Panc1 (cell line): ENCODE measurements at regions not wholly inside any gene's neighbourhood (a gene's known extent, or its start where the extent isn't known, plus 50 kb on each side); places are given as distances from the start of the nearest gene placed in this dataset.

ENCODE experiments used
- ATAC-seq: fragments of 200-7000 bp; cut with Tn5 transposase; 2 replicates; pipeline ENCODE4 v1.9.1; 2020; ENCODE audit warnings: mild to moderate bottlenecking, moderate library complexity
- BruUV-seq: library from RNA; stranded (reverse); fragments of 400-500 nt; replicated peaks from 2 replicates; lab custom pipeline; 2021; lab: Mats Ljungman, UMichigan
- CTCF ChIA-PET: fragments of 300-600 bp; sonication (Branson Sonifier 250); formaldehyde crosslinking; loops from one replicate; lab custom pipeline; 2022; ENCODE audit warnings: antibody characterized with exemption; lab: Charles Lee
- POLR2A ChIA-PET: fragments of 300-600 bp; sonication (Branson Sonifier 250); formaldehyde crosslinking; loops from one replicate; lab custom pipeline; 2022; ENCODE audit warnings: antibody characterized with exemption; lab: Charles Lee
- DNase-seq: peaks from one replicate; pipeline ENCODE4 v3.0.0-alpha.2; 2010; ENCODE audit warnings: low read depth, low spot score
- H3K27ac ChIP-seq: 2 replicates; pipeline ENCODE4 v1.5.1; 2011; ENCODE audit warnings: mild to moderate bottlenecking, low read length, inconsistent platforms
- H3K27me3 ChIP-seq: fragments of 200-500 bp; sonication (Bioruptor generic); 2 replicates; pipeline ENCODE4 v1.6.0; 2014; ENCODE audit warnings: low read length, inconsistent platforms; ENCODE audit not compliant: control insufficient read depth, insufficient read depth
- H3K36me3 ChIP-seq: fragments of 200-500 bp; sonication (Bioruptor generic); 2 replicates; pipeline ENCODE4 v1.5.1; 2014; ENCODE audit warnings: inconsistent platforms, mild to moderate bottlenecking, low read length, moderate library complexity; ENCODE audit not compliant: control insufficient read depth, insufficient read depth
- H3K4me1 ChIP-seq: 2 replicates; pipeline ENCODE4 v1.5.1; 2011; ENCODE audit warnings: inconsistent platforms, mild to moderate bottlenecking, low read length, moderate library complexity; ENCODE audit not compliant: control insufficient read depth, insufficient read depth
- H3K4me3 ChIP-seq, 2 experiments: 2 replicates each; pipeline ENCODE4 v1.5.1; 2011 to 2012; ENCODE audit warnings: low read depth in 2 of 2, low read length in 2 of 2, mild to moderate bottlenecking in 2 of 2, inconsistent platforms in 1 of 2, moderate library complexity in 1 of 2
- H3K9me3 ChIP-seq: fragments of 200-500 bp; sonication (Bioruptor generic); 2 replicates; pipeline ENCODE4 v1.5.1; 2014; ENCODE audit warnings: low read depth, mild to moderate bottlenecking, inconsistent platforms, low read length, moderate library complexity; ENCODE audit not compliant: control insufficient read depth, insufficient read depth
- POLR2AphosphoS5 ChIP-seq: IDR thresholded peaks from 2 replicates; pipeline ENCODE4 v1.6.1; 2012; ENCODE audit warnings: mild to moderate bottlenecking, low read depth, low read length, moderate library complexity
- SIN3A ChIP-seq: IDR thresholded peaks from 2 replicates; pipeline ENCODE4 v1.6.1; 2012; ENCODE audit warnings: low read depth, mild to moderate bottlenecking, low read length, moderate library complexity, borderline replicate concordance; ENCODE audit not compliant: insufficient read depth
- TCF7L2 ChIP-seq: IDR thresholded peaks from 2 replicates; pipeline ENCODE4 v1.6.1; 2011; ENCODE audit warnings: mild to moderate bottlenecking, low read depth, low read length, inconsistent platforms
- in situ Hi-C: cut with HindIII; loops from 2 replicates; pipeline ENCODE4 v1.10.0; 2016; ENCODE audit warnings: low sequenced_read_pairs, low pct_unique_long_range_greater_than_20kb
- intact Hi-C: fragments of 100-400 bp; cut with micrococcal nuclease; formaldehyde crosslinking; loops from one replicate; pipeline ENCODE4 v1.10.0; 2022; ENCODE audit not compliant: unreplicated experiment
- TF ChIP-seq, protein P1 (sequence below): fragments of 450-650 bp; IDR thresholded peaks from 2 replicates; pipeline ENCODE4 v1.5.1; 2017; ENCODE audit warnings: mild to moderate bottlenecking
- TF ChIP-seq, protein P2 (sequence below), 2 experiments: IDR thresholded peaks; 2 replicates each; pipeline ENCODE4 v1.6.1; 2011 to 2012; ENCODE audit warnings: low read depth in 2 of 2, control low read depth in 1 of 2, low read length in 1 of 2, mild to moderate bottlenecking in 1 of 2, moderate library complexity in 1 of 2; ENCODE audit not compliant: insufficient read depth in 1 of 2

GRCh38 chr7:92976931-92977330 lies 140.6 kb upstream of the CDK6 start:
- POLR2A ChIA-PET, result no interaction called here
- TF ChIP-seq POLR2AphosphoS5 (no peak), TCF7L2 (no peak), SIN3A (no peak)
- TF ChIP-seq, protein P1, sequence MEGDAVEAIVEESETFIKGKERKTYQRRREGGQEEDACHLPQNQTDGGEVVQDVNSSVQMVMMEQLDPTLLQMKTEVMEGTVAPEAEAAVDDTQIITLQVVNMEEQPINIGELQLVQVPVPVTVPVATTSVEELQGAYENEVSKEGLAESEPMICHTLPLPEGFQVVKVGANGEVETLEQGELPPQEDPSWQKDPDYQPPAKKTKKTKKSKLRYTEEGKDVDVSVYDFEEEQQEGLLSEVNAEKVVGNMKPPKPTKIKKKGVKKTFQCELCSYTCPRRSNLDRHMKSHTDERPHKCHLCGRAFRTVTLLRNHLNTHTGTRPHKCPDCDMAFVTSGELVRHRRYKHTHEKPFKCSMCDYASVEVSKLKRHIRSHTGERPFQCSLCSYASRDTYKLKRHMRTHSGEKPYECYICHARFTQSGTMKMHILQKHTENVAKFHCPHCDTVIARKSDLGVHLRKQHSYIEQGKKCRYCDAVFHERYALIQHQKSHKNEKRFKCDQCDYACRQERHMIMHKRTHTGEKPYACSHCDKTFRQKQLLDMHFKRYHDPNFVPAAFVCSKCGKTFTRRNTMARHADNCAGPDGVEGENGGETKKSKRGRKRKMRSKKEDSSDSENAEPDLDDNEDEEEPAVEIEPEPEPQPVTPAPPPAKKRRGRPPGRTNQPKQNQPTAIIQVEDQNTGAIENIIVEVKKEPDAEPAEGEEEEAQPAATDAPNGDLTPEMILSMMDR, result no peak
- TF ChIP-seq, protein P2, sequence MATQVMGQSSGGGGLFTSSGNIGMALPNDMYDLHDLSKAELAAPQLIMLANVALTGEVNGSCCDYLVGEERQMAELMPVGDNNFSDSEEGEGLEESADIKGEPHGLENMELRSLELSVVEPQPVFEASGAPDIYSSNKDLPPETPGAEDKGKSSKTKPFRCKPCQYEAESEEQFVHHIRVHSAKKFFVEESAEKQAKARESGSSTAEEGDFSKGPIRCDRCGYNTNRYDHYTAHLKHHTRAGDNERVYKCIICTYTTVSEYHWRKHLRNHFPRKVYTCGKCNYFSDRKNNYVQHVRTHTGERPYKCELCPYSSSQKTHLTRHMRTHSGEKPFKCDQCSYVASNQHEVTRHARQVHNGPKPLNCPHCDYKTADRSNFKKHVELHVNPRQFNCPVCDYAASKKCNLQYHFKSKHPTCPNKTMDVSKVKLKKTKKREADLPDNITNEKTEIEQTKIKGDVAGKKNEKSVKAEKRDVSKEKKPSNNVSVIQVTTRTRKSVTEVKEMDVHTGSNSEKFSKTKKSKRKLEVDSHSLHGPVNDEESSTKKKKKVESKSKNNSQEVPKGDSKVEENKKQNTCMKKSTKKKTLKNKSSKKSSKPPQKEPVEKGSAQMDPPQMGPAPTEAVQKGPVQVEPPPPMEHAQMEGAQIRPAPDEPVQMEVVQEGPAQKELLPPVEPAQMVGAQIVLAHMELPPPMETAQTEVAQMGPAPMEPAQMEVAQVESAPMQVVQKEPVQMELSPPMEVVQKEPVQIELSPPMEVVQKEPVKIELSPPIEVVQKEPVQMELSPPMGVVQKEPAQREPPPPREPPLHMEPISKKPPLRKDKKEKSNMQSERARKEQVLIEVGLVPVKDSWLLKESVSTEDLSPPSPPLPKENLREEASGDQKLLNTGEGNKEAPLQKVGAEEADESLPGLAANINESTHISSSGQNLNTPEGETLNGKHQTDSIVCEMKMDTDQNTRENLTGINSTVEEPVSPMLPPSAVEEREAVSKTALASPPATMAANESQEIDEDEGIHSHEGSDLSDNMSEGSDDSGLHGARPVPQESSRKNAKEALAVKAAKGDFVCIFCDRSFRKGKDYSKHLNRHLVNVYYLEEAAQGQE (IDR thresholded peaks at IDR 0.05; ENCODE audit: insufficient read depth in 1 of 2, low read depth in 2 of 2, low read length in 1 of 2), result no peak
- ATAC-seq (no peak), DNase-seq (no peak)
- in situ Hi-C loops, result no loop called here
- Histone ChIP-seq H3K36me3 (no peaks in the 10 kb centered on the region), H3K4me1 (no peaks in the 10 kb centered on the region), H3K27me3 (no peaks in the 10 kb centered on the region), H3K4me3 (no peak overlapping the region), H3K9me3 (peaks cover 13% of the 10 kb centered on the region; the same call in 1 of the 2 replicates), H3K27ac (no peak overlapping the region)
- CTCF ChIA-PET, result no interaction called here
- no TSS peak for BruUV-seq
- intact Hi-C loops, result no loop called here

GRCh38 chr7:92973974-92974373 lies 137.6 kb upstream of the CDK6 start:
- Histone ChIP-seq H3K36me3 (no peaks in the 10 kb centered on the region), H3K27me3 (no peaks in the 10 kb centered on the region), H3K4me3 (no peak overlapping the region), H3K9me3 (peaks cover 13% of the 10 kb centered on the region; the same call in 1 of the 2 replicates), H3K27ac (no peak overlapping the region), H3K4me1 (no peaks in the 10 kb centered on the region)
- in situ Hi-C loops (no loop called here), intact Hi-C loops (no loop called here)
- BruUV-seq, result no TSS peak
- TF ChIP-seq SIN3A (no peak), POLR2AphosphoS5 (no peak)
- TF ChIP-seq, protein P2 (IDR thresholded peaks at IDR 0.05; ENCODE audit: insufficient read depth in 1 of 2, low read depth in 2 of 2, low read length in 1 of 2), result no peak
- TF ChIP-seq, protein P1, result no peak
- CTCF ChIA-PET, result no interaction called here
- POLR2A ChIA-PET, result no interaction called here
- no peak for DNase-seq
- no peak for ATAC-seq
